Activated naive CD4-positive, alpha-beta T cell treated with anti-CD3 and anti-CD28 coated beads, Interleukin-2, amount 50 U/mL, for 24 hours (primary cell): ENCODE measurements at regions not wholly inside any gene's neighbourhood (a gene's known extent, or its start where the extent isn't known, plus 50 kb on each side); places are given as distances from the start of the nearest gene placed in this dataset.
"Not testable (repeated sequence)": the region's sequence is repeated elsewhere in the genome, so short reads cannot be mapped to it uniquely, and the experiment has no call there.

Experiments used
- H3K27ac Mint-ChIP-seq: one replicate; pipeline ENCODE4 v1.8.0; 2021; ENCODE audit warnings: mild to moderate bottlenecking, mixed read lengths
- H3K27me3 Mint-ChIP-seq: one replicate; pipeline ENCODE4 v1.8.0; 2021; ENCODE audit warnings: mixed read lengths
- H3K36me3 Mint-ChIP-seq: one replicate; pipeline ENCODE4 v1.8.0; 2021; ENCODE audit warnings: mixed read lengths
- H3K4me1 Mint-ChIP-seq: one replicate; pipeline ENCODE4 v1.8.0; 2021; ENCODE audit warnings: mixed read lengths
- H3K4me3 Mint-ChIP-seq: one replicate; pipeline ENCODE4 v1.8.0; 2021; ENCODE audit warnings: mild to moderate bottlenecking, mixed read lengths
- H3K9me3 Mint-ChIP-seq: one replicate; pipeline ENCODE4 v1.8.0; 2021; ENCODE audit warnings: mixed read lengths

DNA sequence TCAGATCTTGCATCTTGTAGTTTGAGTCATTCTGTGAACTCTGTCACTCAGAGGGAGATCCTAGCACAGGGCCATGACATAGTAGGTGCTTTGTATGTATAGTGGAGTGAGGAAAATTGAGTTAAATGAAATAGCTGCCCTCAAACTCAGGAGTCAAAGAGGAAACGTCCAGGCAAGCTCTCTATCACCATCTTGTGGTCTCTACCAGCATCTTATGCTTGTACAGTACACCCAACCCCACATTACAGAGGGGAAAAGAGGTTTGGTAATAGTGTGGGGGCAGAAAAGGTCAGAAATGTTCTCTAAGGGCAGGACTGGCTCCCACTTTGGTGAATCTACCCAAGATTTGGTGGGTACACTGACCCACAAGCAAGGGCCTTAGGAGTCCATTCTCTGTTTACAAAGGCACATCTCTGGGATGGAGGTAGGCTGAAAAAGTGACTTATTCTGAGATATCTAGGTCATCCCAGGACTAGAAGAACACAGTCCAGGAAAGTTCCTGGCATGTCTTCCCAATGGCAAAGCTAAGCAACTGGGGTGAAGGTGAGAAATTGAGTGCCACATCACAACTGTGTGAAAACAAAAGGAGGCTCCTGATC, 131.8 kb downstream of the OR13H1 start:
- no peak overlapping the region for H3K27ac Mint-ChIP-seq
- no peaks in the 10 kb centered on the region for H3K4me1 Mint-ChIP-seq
- no peak overlapping the region for H3K4me3 Mint-ChIP-seq
- H3K27me3 Mint-ChIP-seq = no peaks in the 10 kb centered on the region
- no peaks in the 10 kb centered on the region for H3K9me3 Mint-ChIP-seq
- H3K36me3 Mint-ChIP-seq = no peaks in the 10 kb centered on the region

DNA sequence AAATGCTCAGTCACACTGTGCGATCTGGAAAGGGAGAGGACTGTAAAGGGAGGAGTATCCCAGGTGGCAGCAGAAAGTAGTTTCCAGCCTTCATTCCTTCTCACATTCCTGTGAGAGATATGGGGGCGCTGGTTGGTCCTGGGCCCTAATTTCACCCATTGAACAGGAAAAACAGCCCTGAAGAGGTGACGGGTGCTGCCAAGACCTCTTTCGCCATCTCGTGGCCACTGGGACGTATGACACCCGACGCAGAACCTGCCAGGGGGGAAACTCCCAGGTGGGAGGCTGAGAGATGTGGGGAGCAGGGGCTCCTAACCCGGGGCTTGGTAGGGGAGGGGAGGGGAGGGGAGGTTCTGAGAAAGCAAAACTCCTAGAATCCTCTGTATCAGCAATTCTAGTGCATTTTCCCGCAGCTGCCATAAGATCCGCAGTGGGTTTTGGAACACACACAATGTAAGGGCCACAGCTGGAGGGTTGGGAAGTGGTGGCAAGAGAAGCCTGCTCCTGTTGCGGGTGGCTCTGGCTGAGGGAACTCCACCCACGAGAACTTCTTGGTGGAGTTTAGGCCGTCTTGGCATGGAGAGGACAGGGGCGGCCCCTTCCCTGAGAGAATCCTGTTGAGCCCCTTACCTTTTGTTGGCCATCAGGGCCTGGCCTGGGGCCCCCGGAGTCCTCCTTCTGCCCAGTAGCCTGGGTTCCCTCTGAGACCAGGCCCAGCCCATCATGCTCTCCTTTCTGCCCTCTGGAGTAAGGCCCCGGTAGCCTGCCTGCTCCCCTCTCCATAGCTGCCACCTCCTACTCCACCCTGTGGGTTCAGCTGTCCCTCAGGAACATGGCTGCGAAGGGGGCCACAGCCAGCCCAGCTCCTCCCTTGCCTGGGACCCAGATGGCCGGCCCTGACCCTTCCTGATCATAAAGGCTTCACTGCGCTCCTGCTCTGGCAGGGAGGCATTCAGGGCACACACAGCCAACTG, 134.1 kb downstream of the OR13H1 start:
- no peak overlapping the region for H3K4me3 Mint-ChIP-seq
- H3K36me3 Mint-ChIP-seq = no peaks in the 10 kb centered on the region
- H3K27ac Mint-ChIP-seq = no peak overlapping the region
- H3K27me3 Mint-ChIP-seq = no peaks in the 10 kb centered on the region
- no peaks in the 10 kb centered on the region for H3K4me1 Mint-ChIP-seq
- no peaks in the 10 kb centered on the region for H3K9me3 Mint-ChIP-seq

DNA sequence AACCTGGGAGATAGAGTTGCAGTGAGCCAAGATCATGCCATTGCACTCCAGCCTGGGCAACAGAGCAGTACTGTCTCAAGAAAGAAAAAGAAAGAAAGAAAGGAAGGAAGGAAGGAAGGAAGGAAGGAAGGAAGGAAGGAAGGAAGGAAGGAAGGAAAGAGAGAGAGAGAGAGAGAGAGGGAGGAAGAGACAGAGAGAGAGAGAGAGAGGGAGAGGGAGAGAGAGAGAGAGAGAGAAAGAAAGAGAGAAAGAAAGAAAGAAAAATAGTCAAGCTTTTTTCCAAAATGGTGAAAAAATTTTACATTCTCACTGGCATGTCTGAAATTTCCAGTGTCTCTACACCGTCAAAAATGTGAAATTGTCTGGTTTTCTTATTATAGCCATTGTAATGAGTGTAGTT, 138.9 kb downstream of the OR13H1 start:
- H3K27ac Mint-ChIP-seq, H3K27me3 Mint-ChIP-seq, H3K4me1 Mint-ChIP-seq, H3K36me3 Mint-ChIP-seq, H3K4me3 Mint-ChIP-seq, H3K9me3 Mint-ChIP-seq: not testable (repeated sequence)

DNA sequence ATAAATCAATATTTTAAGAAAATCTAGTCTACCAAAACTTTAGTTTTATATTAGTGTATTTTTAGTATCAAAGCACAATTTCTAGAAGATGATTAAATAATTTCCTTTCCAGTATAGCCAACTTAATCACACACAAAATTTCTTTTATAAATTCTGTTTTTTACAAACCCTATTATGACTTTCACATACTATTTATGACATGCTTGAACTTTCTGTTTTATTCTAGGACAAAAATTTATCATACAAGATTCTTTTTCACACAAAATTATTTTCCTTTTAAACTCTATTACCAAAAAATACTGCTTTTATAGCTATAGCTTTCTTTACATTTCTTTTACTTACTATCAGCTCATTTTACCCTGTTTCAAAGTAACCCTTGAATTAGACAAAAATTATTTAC, 149.5 kb downstream of the OR13H1 start:
- H3K4me3 Mint-ChIP-seq = no peak overlapping the region
- no peaks in the 10 kb centered on the region for H3K9me3 Mint-ChIP-seq
- no peaks in the 10 kb centered on the region for H3K36me3 Mint-ChIP-seq

DNA sequence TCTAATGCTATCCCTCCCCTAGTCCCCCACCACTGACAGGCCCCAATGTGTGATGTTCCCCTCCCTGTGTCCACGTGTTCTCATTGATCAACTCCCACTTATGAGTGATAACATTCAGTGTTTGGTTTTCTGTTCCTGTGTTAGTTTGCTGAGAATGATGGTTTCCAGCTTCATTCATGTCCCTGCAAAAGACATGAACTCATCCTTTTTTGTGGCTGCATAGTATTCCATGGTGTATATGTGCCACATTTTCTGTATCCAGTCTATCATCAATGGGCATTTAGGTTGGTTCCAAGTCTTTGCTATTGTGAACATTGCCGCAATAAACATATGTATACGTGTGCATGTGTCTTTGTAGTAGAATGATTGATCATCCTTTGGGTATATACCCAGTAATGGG, 153.1 kb downstream of the OR13H1 start:
- not testable (repeated sequence) for H3K9me3 Mint-ChIP-seq, H3K27ac Mint-ChIP-seq, H3K4me3 Mint-ChIP-seq

More for the DNA sequence above, 149.5 kb downstream of the OR13H1 start:
- Mint-ChIP-seq H3K27ac (no peak overlapping the region), H3K4me1 (no peaks in the 10 kb centered on the region), H3K27me3 (no peaks in the 10 kb centered on the region)

DNA sequence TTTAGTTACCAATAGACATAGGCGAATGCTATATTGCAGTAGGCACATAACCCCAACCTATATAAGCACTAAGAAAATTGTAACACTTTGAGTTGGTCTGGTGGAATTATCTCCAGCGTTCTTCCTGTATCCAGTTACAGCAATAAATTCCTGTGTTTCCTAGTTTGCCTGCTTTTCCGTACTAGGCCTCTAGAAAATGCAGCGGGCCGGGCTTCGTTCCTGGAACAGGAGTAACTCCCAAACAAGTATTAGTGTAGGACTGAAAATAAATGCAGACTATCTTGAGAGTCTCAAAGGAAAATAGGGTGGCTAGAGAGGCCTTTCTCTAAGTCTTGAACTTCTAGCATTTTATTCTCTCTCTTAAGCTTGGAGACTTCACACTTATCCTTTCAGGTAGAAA, 159.8 kb downstream of the OR13H1 start:
- H3K9me3 Mint-ChIP-seq = no peaks in the 10 kb centered on the region

More for the DNA sequence above, 153.1 kb downstream of the OR13H1 start:
- not testable (repeated sequence) for H3K4me1 Mint-ChIP-seq, H3K36me3 Mint-ChIP-seq, H3K27me3 Mint-ChIP-seq

DNA sequence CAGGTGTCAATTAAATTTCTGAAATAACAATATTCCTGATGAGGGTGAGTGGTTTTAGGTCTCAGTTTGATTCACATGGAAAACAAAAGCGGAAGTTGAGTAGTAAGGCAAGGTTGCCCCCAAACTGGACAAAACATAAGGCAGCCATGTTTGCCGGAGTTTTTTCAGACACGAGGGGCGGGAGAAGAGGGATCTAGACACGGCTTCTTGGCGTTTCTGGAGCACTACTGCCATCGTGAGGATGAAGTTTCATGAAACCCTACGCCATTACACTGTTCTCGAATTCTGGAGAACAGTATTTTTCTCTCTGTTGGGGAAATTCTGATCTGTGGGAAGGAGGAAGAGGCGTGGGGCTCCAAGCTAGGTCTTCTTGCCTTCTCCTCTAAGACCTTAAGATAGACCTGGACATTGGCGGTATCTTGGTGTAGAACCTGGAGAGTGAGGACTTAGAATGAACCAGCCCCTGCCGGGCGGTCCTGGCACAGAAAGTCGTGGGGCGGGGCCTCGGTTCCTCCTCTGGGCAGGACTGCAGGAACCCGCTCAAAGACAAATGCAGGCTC, 160.3 kb downstream of the OR13H1 start:
- Mint-ChIP-seq H3K27me3 (no peaks in the 10 kb centered on the region), H3K4me3 (no peak overlapping the region), H3K9me3 (no peaks in the 10 kb centered on the region), H3K36me3 (no peaks in the 10 kb centered on the region), H3K27ac (no peak overlapping the region), H3K4me1 (no peaks in the 10 kb centered on the region)

More for the DNA sequence above, 159.8 kb downstream of the OR13H1 start:
- Mint-ChIP-seq H3K4me3 (no peak overlapping the region), H3K36me3 (no peaks in the 10 kb centered on the region), H3K4me1 (no peaks in the 10 kb centered on the region), H3K27me3 (no peaks in the 10 kb centered on the region), H3K27ac (no peak overlapping the region)

DNA sequence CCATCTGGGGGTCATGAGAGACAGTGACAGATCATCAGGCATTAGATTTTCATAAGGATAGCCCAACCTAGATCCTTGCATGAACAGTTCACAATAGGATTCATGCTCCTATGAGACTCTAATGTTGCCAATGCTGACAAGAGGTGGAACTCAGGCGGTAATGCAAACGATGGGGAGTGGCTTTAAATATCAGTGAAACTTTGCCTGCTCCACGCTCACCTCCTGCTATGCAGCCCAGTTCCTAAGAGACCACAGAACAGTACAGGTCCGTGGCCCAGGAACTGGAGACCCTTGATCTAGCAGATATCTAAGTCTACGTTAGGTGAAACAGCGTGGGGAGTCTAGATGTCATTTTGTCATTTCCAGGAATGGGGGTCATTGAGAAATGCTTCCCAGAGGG, 165.7 kb downstream of the OR13H1 start:
- no peaks in the 10 kb centered on the region for H3K9me3 Mint-ChIP-seq
- no peaks in the 10 kb centered on the region for H3K4me1 Mint-ChIP-seq
- no peak overlapping the region for H3K4me3 Mint-ChIP-seq
- H3K27ac Mint-ChIP-seq = no peak overlapping the region
- no peaks in the 10 kb centered on the region for H3K27me3 Mint-ChIP-seq
- H3K36me3 Mint-ChIP-seq = no peaks in the 10 kb centered on the region

DNA sequence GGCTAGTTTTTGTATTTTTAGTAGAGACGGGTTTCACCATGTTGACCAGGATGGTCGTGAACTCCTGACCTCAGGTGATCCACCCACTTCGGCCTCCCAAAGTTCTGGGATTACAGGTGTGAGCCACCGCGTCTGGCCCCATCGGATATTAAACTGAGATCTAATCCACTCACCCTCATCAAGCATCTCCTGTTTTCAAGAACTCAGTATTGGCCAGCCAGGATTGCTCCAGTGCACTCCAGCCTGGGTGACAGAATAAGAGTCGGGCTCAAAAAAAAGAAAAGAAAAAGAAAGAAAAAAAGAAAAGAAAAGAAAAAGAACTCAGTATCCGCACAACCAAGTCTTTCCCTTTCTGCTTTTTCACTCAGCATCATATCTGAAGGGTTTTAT, 167.6 kb downstream of the OR13H1 start:
- Mint-ChIP-seq H3K36me3 (no peaks in the 10 kb centered on the region), H3K27me3 (no peaks in the 10 kb centered on the region), H3K4me3 (no peak overlapping the region), H3K9me3 (no peaks in the 10 kb centered on the region), H3K4me1 (no peaks in the 10 kb centered on the region), H3K27ac (no peak overlapping the region)

DNA sequence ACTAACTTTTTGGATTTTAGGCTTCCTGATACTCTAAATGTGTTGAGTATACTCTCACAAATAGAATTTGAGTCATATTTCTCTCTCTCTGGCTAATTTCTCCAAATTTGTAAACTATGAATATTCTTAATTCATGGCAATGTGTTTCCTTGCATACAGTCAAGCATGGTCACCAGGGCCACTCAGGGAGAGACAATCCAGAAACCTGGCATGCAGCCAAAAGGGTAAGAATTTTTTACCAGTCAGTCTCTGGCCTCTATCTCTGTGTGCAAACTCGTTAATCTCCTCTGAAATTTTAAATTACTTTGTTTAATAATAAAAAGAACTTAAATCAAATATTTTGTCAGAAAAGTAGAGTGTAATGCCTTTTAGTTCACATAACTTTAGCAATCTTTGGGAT, 179.8 kb downstream of the OR13H1 start:
- H3K4me1 Mint-ChIP-seq = no peaks in the 10 kb centered on the region
- H3K9me3 Mint-ChIP-seq = no peaks in the 10 kb centered on the region
- H3K27me3 Mint-ChIP-seq = no peaks in the 10 kb centered on the region
- H3K27ac Mint-ChIP-seq = no peak overlapping the region
- H3K36me3 Mint-ChIP-seq = peaks cover 5% of the 10 kb centered on the region
- no peak overlapping the region for H3K4me3 Mint-ChIP-seq

DNA sequence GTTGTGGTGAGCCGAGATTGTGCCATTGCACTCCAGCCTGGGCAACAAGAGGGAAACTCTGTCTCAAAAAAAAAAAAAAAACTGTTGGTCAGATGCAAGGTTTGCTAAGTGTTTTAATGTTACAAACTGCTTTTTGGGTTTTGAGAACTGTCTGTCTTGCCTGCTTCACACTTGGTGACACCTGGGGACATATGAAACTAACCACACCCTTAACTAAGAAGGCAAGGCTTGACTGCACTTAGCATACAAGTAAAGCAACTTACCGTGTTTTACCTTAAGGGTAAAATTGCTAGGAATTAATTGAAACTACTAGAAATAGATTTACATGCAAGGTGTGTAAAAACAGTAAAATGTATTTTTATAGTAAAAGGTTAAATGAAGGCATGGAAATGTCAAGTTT, 180.4 kb downstream of the OR13H1 start:
- no peak overlapping the region for H3K4me3 Mint-ChIP-seq
- H3K27ac Mint-ChIP-seq = no peak overlapping the region
- no peaks in the 10 kb centered on the region for H3K4me1 Mint-ChIP-seq
- no peaks in the 10 kb centered on the region for H3K27me3 Mint-ChIP-seq
- H3K9me3 Mint-ChIP-seq = no peaks in the 10 kb centered on the region
- peaks cover 5% of the 10 kb centered on the region for H3K36me3 Mint-ChIP-seq

DNA sequence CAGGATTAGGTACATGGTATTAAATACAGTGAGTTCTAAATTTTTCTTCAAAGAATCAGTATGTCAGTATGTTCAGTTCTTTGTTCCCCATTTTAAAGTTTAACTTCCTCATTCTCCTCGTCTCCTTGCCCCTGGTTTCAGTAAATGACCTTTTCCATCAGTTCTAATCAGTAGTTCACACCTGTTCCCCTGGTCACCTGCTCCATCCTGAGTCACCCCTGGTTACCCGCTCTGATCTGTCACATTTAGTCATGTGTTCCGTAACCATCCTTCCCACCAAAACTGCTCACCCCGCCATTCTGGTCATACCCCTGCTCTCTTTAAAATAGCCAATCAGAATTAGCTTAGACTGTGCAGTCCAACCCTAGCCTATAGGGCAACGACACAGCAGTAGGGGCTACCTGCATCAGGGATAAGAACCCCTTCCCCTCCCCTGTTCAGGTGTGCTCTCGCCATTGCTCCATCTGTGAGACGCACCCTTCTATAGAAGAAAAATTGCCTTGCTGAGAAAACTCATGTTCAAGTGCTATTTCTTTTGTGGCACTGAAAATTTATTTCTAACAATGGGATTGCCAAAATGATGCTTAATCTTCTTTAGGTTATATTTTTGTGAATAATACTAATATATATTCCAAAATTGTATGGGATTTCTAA, 181.3 kb downstream of the OR13H1 start:
- Mint-ChIP-seq H3K4me1 (no peaks in the 10 kb centered on the region), H3K27ac (no peak overlapping the region), H3K36me3 (peaks cover 5% of the 10 kb centered on the region), H3K9me3 (no peaks in the 10 kb centered on the region), H3K4me3 (no peak overlapping the region), H3K27me3 (no peaks in the 10 kb centered on the region)

DNA sequence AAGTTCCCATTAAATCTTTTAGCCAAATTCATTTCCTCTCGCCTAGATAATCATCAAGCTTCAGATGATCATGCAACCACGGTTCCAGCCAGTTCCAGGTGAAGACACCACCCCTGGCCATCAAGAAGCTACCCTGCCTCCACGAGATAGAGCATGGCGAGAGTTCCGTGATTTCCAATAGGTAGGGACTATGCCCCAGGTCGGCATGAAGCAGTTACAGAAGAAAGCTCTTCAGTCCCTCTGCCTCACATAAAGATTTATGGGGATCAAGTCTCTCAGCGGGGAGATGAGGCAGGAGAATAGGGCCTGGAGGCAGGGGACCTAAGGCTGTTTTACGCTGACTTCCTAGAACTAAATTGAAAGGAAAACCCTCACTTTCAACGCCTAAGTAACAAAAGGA, 183.9 kb downstream of the OR13H1 start:
- Mint-ChIP-seq H3K4me3 (no peak overlapping the region), H3K27ac (no peak overlapping the region), H3K4me1 (no peaks in the 10 kb centered on the region), H3K36me3 (peaks cover 5% of the 10 kb centered on the region), H3K27me3 (no peaks in the 10 kb centered on the region), H3K9me3 (no peaks in the 10 kb centered on the region)

DNA sequence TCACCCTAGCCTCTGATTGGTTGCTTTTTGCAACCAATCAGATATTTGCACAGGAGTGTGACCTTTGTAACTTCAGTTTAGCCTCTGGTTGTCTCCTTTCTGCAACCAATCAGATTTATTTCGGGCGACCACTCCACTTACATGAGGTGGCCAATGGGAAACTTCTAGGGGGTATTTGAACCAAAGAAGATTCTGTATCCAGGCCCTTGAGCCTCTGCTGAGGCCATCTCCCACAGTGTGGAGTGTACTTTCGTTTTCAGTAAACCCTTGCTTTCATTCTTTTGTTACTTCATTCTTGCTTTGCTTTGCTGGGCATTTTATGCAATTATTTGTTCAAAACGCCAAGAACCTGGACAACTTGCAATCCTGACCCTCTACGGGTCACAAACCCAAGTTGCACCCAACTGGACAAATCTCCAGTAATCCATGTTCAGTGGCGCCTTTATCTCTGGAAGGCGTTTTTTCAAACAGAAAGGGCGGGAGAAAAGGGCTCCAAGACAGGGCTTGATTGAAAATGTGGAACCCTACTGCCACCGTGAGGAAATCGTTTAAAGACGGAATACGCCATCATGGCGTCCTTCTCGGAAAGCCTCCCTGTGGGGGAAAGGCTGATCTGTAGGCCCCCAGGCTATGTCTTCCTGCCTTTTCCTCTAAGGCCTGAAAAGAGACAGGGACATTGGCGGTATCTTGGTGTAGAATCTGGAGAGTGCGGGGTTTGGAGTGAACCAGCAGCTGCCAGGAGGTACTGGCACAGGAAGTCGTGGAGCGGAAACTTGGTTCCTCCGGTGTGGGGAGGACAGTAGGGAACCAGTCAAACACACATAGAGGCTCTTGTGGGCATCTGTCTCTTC, 184.6 kb downstream of the OR13H1 start:
- H3K36me3 Mint-ChIP-seq = peaks cover 5% of the 10 kb centered on the region
- no peaks in the 10 kb centered on the region for H3K27me3 Mint-ChIP-seq
- no peak overlapping the region for H3K27ac Mint-ChIP-seq
- H3K4me1 Mint-ChIP-seq = no peaks in the 10 kb centered on the region
- H3K9me3 Mint-ChIP-seq = no peaks in the 10 kb centered on the region
- no peak overlapping the region for H3K4me3 Mint-ChIP-seq

DNA sequence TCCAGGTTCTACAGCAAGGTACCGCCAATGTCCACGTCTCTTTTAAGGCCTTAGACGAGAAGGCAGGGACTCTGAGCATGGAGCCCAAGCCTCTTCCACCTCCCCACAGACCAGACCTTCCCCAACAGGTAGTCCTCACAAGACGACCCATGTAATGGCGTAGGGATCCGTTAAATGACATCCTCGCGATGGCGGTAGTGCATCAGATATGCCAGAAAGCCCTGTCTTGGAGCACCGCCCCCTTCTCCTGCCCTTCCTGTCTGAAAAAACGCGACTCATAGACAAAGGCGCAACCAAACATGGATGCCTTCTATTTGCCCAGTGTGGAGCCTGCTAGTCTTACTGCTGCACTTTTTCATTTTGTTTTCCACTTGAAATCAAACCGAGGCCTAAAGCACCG, 185.4 kb downstream of the OR13H1 start:
- Mint-ChIP-seq H3K36me3 (peaks cover 5% of the 10 kb centered on the region), H3K27me3 (no peaks in the 10 kb centered on the region), H3K9me3 (no peaks in the 10 kb centered on the region), H3K4me1 (no peaks in the 10 kb centered on the region), H3K27ac (no peak overlapping the region), H3K4me3 (no peak overlapping the region)
